H9 (cell line): ENCODE measurements at regions not wholly inside any gene's neighbourhood (a gene's known extent, or its start where the extent isn't known, plus 50 kb on each side); places are given as distances from the start of the nearest gene placed in this dataset.

Experiments
- DNase-seq: peaks from one replicate; pipeline ENCODE4 v3.0.0-alpha.2; 2017
- H2AFZ ChIP-seq: one replicate; pipeline ENCODE4 v1.6.1; 2013; ENCODE audit warnings: mild to moderate bottlenecking, low read length, control low read depth, moderate library complexity
- H2AK5ac ChIP-seq: 2 replicates; pipeline ENCODE4 v1.6.1; 2013; ENCODE audit warnings: low read length, control low read depth, mixed read lengths; ENCODE audit not compliant: insufficient read length
- H2BK120ac ChIP-seq: one replicate; pipeline ENCODE4 v1.6.1; 2013; ENCODE audit warnings: low read depth, mild to moderate bottlenecking, low read length, control low read depth, inconsistent platforms; ENCODE audit not compliant: poor library complexity, severe bottlenecking
- H2BK12ac ChIP-seq: 2 replicates; pipeline ENCODE4 v1.6.1; 2013; ENCODE audit warnings: low read length, control low read depth, mixed read lengths, low read depth; ENCODE audit not compliant: insufficient read length
- H2BK15ac ChIP-seq: 2 replicates; pipeline ENCODE4 v1.6.1; 2013; ENCODE audit warnings: low read depth, low read length, control low read depth
- H2BK20ac ChIP-seq: one replicate; pipeline ENCODE4 v1.6.1; 2013; ENCODE audit warnings: low read depth, mild to moderate bottlenecking, low read length, control low read depth, inconsistent platforms; ENCODE audit not compliant: poor library complexity, severe bottlenecking
- H2BK5ac ChIP-seq: 2 replicates; pipeline ENCODE4 v1.6.1; 2013; ENCODE audit warnings: low read length, control low read depth, mixed read lengths; ENCODE audit not compliant: insufficient read length
- H3K14ac ChIP-seq: 2 replicates; pipeline ENCODE4 v1.6.1; 2013; ENCODE audit warnings: low read length, control low read depth; ENCODE audit not compliant: insufficient read depth
- H3K18ac ChIP-seq: 2 replicates; pipeline ENCODE4 v1.6.1; 2013; ENCODE audit warnings: low read depth, mild to moderate bottlenecking, mixed read lengths, low read length, control low read depth; ENCODE audit not compliant: insufficient read length
- H3K23ac ChIP-seq: 2 replicates; pipeline ENCODE4 v1.6.1; 2013; ENCODE audit warnings: low read length, control low read depth, mixed read lengths, low read depth; ENCODE audit not compliant: insufficient read length
- H3K23me2 ChIP-seq: 2 replicates; pipeline ENCODE4 v1.6.1; 2013; ENCODE audit warnings: low read depth, mild to moderate bottlenecking, mixed read lengths, low read length, control low read depth; ENCODE audit not compliant: insufficient read length, poor library complexity, severe bottlenecking
- H3K27ac ChIP-seq: 2 replicates; pipeline ENCODE4 v1.5.1; 2013; ENCODE audit warnings: low read length, control low read depth, mixed read lengths, low read depth; ENCODE audit not compliant: insufficient read length
- H3K27me3 ChIP-seq: 2 replicates; pipeline ENCODE4 v1.6.1; 2013; ENCODE audit warnings: low read length, control low read depth, inconsistent platforms; ENCODE audit not compliant: insufficient read depth
- H3K4ac ChIP-seq: 2 replicates; pipeline ENCODE4 v1.6.1; 2013; ENCODE audit warnings: low read depth, mild to moderate bottlenecking, control low read depth, inconsistent platforms, low read length, moderate library complexity
- H3K4me1 ChIP-seq: 2 replicates; pipeline ENCODE4 v1.6.1; 2013; ENCODE audit warnings: low read length, control low read depth, inconsistent platforms; ENCODE audit not compliant: insufficient read depth
- H3K4me2 ChIP-seq: 2 replicates; pipeline ENCODE4 v1.6.1; 2013; ENCODE audit warnings: low read length, control low read depth, mixed read lengths; ENCODE audit not compliant: insufficient read length, insufficient read depth
- H3K56ac ChIP-seq: 2 replicates; pipeline ENCODE4 v1.6.1; 2013; ENCODE audit warnings: low read depth, mild to moderate bottlenecking, mixed read lengths, low read length, control low read depth; ENCODE audit not compliant: insufficient read length
- H3K79me1 ChIP-seq: 2 replicates; pipeline ENCODE4 v1.6.1; 2013; ENCODE audit warnings: low read depth, mild to moderate bottlenecking, moderate library complexity, low read length, control low read depth, inconsistent platforms; ENCODE audit not compliant: insufficient read depth, poor library complexity, severe bottlenecking
- H3K79me2 ChIP-seq: 2 replicates; pipeline ENCODE4 v1.6.1; 2013; ENCODE audit warnings: low read length, control low read depth, inconsistent platforms; ENCODE audit not compliant: insufficient read depth
- H3K9ac ChIP-seq: 2 replicates; pipeline ENCODE4 v1.6.1; 2013; ENCODE audit warnings: low read length, control low read depth, mixed read lengths; ENCODE audit not compliant: insufficient read length; ENCODE audit errors: extremely low read depth
- H3K9me3 ChIP-seq: one replicate; pipeline ENCODE4 v1.6.1; 2013; ENCODE audit warnings: low read depth, low read length, inconsistent platforms; ENCODE audit not compliant: control insufficient read depth
- H3T11ph ChIP-seq: one replicate; pipeline ENCODE4 v1.6.1; 2013; ENCODE audit warnings: mild to moderate bottlenecking, low read length, control low read depth, inconsistent platforms
- H4K20me1 ChIP-seq: one replicate; pipeline ENCODE4 v1.6.1; 2013; ENCODE audit not compliant: control insufficient read depth, insufficient read length, insufficient read depth
- H4K5ac ChIP-seq: 2 replicates; pipeline ENCODE4 v1.6.1; 2013; ENCODE audit warnings: low read depth, mild to moderate bottlenecking, mixed read lengths, low read length, control low read depth; ENCODE audit not compliant: insufficient read length
- H4K8ac ChIP-seq: replicated peaks from 2 replicates; pipeline ENCODE4 v1.6.1; 2013; ENCODE audit warnings: low read length, control low read depth, mixed read lengths, low read depth; ENCODE audit not compliant: insufficient read length
- H4K91ac ChIP-seq: 2 replicates; pipeline ENCODE4 v1.6.1; 2013; ENCODE audit warnings: low read depth, mild to moderate bottlenecking, moderate library complexity, mixed read lengths, low read length, control low read depth; ENCODE audit not compliant: insufficient read length
- H3K27ac Mint-ChIP-seq, 3 experiments: 2 replicates in 2 of 3; 3 replicates in 1 of 3; pipeline ENCODE4 v1.8.0; 2020 to 2021; ENCODE audit warnings: mixed read lengths in 3 of 3, mild to moderate bottlenecking in 1 of 3, moderate library complexity in 1 of 3
- H3K27me3 Mint-ChIP-seq: 2 replicates; pipeline ENCODE4 v1.8.0; 2021; ENCODE audit warnings: low read depth, mild to moderate bottlenecking, moderate library complexity, mixed read lengths
- H3K36me3 Mint-ChIP-seq, 3 experiments: 2 replicates in 2 of 3; 3 replicates in 1 of 3; pipeline ENCODE4 v1.8.0; 2020 to 2021; ENCODE audit warnings: low read depth in 3 of 3, mixed read lengths in 3 of 3; ENCODE audit not compliant: insufficient read depth in 1 of 3
- H3K4me1 Mint-ChIP-seq, 2 experiments: 2 replicates each; pipeline ENCODE4 v1.8.0; 2020; ENCODE audit warnings: mixed read lengths in 2 of 2
- H3K4me3 Mint-ChIP-seq, 2 experiments: 2 replicates in 1 of 2; 3 replicates in 1 of 2; pipeline ENCODE4 v1.8.0; 2020 to 2021; ENCODE audit warnings: mild to moderate bottlenecking in 2 of 2, mixed read lengths in 2 of 2, moderate library complexity in 1 of 2
- H3K9me3 Mint-ChIP-seq, 2 experiments: 2 replicates in 1 of 2; 3 replicates in 1 of 2; pipeline ENCODE4 v1.8.0; 2020; ENCODE audit warnings: mild to moderate bottlenecking in 2 of 2, mixed read lengths in 2 of 2, moderate library complexity in 1 of 2
- WGBS: extraction: QIAGEN DNeasy Blood & Tissue Kit; methylation state at CpG from one replicate; pipeline ENCODE4 v1.1.7; 2013; ENCODE audit warnings: missing lambda C conversion rate, low lambda C conversion rate, mixed read lengths; ENCODE audit not compliant: insufficient read length; ENCODE audit errors: extremely low coverage; 5-methylcytosine and 5-hydroxymethylcytosine counted together
- TF ChIP-seq, protein P1 (sequence below): fragments of 200-600 bp; sonication (generic); conservative IDR thresholded peaks from 3 replicates; pipeline ENCODE4 v1.8.0; 2021; ENCODE audit warnings: antibody characterized with exemption, mild to moderate bottlenecking

DNA sequence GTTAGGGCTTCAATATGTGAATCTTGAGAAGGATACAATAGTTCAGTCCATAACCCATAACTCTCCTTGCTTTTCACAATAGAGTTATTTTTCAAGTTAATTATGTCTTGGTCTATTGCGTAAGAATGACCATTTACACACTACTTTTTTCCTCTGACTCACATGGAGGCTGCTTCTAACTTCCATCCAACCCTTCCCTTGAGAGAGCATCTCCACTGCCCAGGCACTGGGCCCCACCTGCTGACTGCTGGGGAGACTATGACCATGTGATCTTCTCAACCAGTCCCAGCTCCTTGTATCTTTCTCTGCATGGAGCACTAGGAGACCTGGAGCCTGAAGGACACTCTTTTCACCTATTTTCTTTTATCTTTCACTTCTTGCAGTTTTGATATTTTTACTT is 251.5 kb downstream of the GPD2 start:
- Histone ChIP-seq H4K8ac (no peak overlapping the region), H3K56ac (no peak overlapping the region), H4K91ac (no peak overlapping the region), H3T11ph (no peak overlapping the region), H3K23ac (no peak overlapping the region), H2AFZ (no peak overlapping the region), H3K9ac (no peak overlapping the region), H3K23me2 (no peaks in the 10 kb centered on the region), H3K79me1 (no peaks in the 10 kb centered on the region), H3K27ac (no peak overlapping the region), H2BK12ac (no peak overlapping the region), H2BK20ac (no peak overlapping the region), H3K79me2 (no peaks in the 10 kb centered on the region), H2BK120ac (no peak overlapping the region), H4K20me1 (no peaks in the 10 kb centered on the region), H2BK5ac (no peak overlapping the region), H3K4me2 (no peak overlapping the region), H3K4ac (no peak overlapping the region), H3K18ac (no peak overlapping the region), H3K27me3 (no peaks in the 10 kb centered on the region), H2BK15ac (no peak overlapping the region), H3K4me1 (no peaks in the 10 kb centered on the region; the same call in 1 of the 2 replicates), H3K9me3 (no peaks in the 10 kb centered on the region), H3K14ac (no peak overlapping the region), H2AK5ac (no peak overlapping the region), H4K5ac (no peak overlapping the region)
- Mint-ChIP-seq H3K27me3 (no peaks in the 10 kb centered on the region), H3K9me3 (peaks cover 4 to 7% of the 10 kb centered on the region in 2 experiments; a peak in 2 of 5 replicates), H3K4me1 (peaks cover 10 to 12% of the 10 kb centered on the region in 2 experiments), H3K36me3 (peaks cover 1 to 13% (median 4%) of the 10 kb centered on the region in 3 experiments; a peak in 5 of 7 replicates), H3K27ac (no peak overlapping the region), H3K4me3 (no peak overlapping the region)
- DNase-seq: no peak
- TF ChIP-seq, protein P1, sequence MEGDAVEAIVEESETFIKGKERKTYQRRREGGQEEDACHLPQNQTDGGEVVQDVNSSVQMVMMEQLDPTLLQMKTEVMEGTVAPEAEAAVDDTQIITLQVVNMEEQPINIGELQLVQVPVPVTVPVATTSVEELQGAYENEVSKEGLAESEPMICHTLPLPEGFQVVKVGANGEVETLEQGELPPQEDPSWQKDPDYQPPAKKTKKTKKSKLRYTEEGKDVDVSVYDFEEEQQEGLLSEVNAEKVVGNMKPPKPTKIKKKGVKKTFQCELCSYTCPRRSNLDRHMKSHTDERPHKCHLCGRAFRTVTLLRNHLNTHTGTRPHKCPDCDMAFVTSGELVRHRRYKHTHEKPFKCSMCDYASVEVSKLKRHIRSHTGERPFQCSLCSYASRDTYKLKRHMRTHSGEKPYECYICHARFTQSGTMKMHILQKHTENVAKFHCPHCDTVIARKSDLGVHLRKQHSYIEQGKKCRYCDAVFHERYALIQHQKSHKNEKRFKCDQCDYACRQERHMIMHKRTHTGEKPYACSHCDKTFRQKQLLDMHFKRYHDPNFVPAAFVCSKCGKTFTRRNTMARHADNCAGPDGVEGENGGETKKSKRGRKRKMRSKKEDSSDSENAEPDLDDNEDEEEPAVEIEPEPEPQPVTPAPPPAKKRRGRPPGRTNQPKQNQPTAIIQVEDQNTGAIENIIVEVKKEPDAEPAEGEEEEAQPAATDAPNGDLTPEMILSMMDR: no peak
- no CpG with 5 or more reads among the region's 1 CpG for WGBS
